ENCODE measurements at regions not wholly inside any gene's neighbourhood (a gene's known extent, or its start where the extent isn't known, plus 50 kb on each side); places are given as distances from the start of the nearest gene placed in this dataset.
"Not testable (repeated sequence)": the region's sequence is repeated elsewhere in the genome, so short reads cannot be mapped to it uniquely, and the experiment has no call there.

GRCh38 chr2:220373878-220374277, 746.4 kb downstream of the SLC4A3 start:
- Mint-ChIP-seq H3K27me3 (ENCODE audit: low read depth) (no peaks in the 10 kb centered on the region), H3K27ac (ENCODE audit: unreplicated experiment) (no peak overlapping the region), H3K4me1 (peaks cover 6% of the 10 kb centered on the region), H3K9me3 (no peaks in the 10 kb centered on the region), H3K4me3 (no peak overlapping the region), H3K36me3 (ENCODE audit: low read depth) (no peaks in the 10 kb centered on the region)
- no peak for DNase-seq (ENCODE audit: low read depth, low spot score)
- no peak for TF ChIP-seq CTCF (conservative IDR thresholded peaks at IDR 0.05)

GRCh38 chr2:220374282-220374681, 746.9 kb downstream of the SLC4A3 start:
- no peaks in the 10 kb centered on the region for H3K9me3 Mint-ChIP-seq
- no peak overlapping the region for H3K27ac Mint-ChIP-seq (ENCODE audit: unreplicated experiment)

GRCh38 chr2:220377482-220378155, 750.2 kb downstream of the SLC4A3 start:
- TF ChIP-seq CTCF (conservative IDR thresholded peaks at IDR 0.05) = no peak
- H3K4me3 Mint-ChIP-seq = no peak overlapping the region
- no peaks in the 10 kb centered on the region for H3K27me3 Mint-ChIP-seq (ENCODE audit: low read depth)
- H3K4me1 Mint-ChIP-seq = peaks cover 6% of the 10 kb centered on the region
- no peak overlapping the region for H3K27ac Mint-ChIP-seq (ENCODE audit: unreplicated experiment)
- peaks cover 15% of the 10 kb centered on the region for H3K9me3 Mint-ChIP-seq
- peaks cover 14% of the 10 kb centered on the region for H3K36me3 Mint-ChIP-seq (ENCODE audit: low read depth)
- DNase-seq (ENCODE audit: low read depth, low spot score) = no peak

More at GRCh38 chr2:220374282-220374681, 746.9 kb downstream of the SLC4A3 start:
- peaks cover 6% of the 10 kb centered on the region for H3K4me1 Mint-ChIP-seq
- no peak for DNase-seq (ENCODE audit: low read depth, low spot score)
- no peaks in the 10 kb centered on the region for H3K27me3 Mint-ChIP-seq (ENCODE audit: low read depth)
- TF ChIP-seq CTCF (conservative IDR thresholded peaks at IDR 0.05) = no peak
- no peaks in the 10 kb centered on the region for H3K36me3 Mint-ChIP-seq (ENCODE audit: low read depth)
- no peak overlapping the region for H3K4me3 Mint-ChIP-seq

GRCh38 chr2:220387758-220388157, 760.3 kb downstream of the SLC4A3 start:
- not testable (repeated sequence) for H3K36me3 Mint-ChIP-seq (ENCODE audit: low read depth)

GRCh38 chr2:220393711-220394110, 766.3 kb downstream of the SLC4A3 start:
- no peak for TF ChIP-seq CTCF (conservative IDR thresholded peaks at IDR 0.05)

More at GRCh38 chr2:220387758-220388157, 760.3 kb downstream of the SLC4A3 start:
- H3K4me1 Mint-ChIP-seq; H3K27ac Mint-ChIP-seq (ENCODE audit: unreplicated experiment); H3K4me3 Mint-ChIP-seq; H3K27me3 Mint-ChIP-seq (ENCODE audit: low read depth); DNase-seq (ENCODE audit: low read depth, low spot score): not testable (repeated sequence)
- peaks cover 11% of the 10 kb centered on the region for H3K9me3 Mint-ChIP-seq

GRCh38 chr2:220394433-220394832, 767.0 kb downstream of the SLC4A3 start:
- H3K4me3 Mint-ChIP-seq = no peak overlapping the region
- TF ChIP-seq CTCF (conservative IDR thresholded peaks at IDR 0.05) = no peak
- H3K27me3 Mint-ChIP-seq (ENCODE audit: low read depth) = no peaks in the 10 kb centered on the region

More at GRCh38 chr2:220393711-220394110, 766.3 kb downstream of the SLC4A3 start:
- no peaks in the 10 kb centered on the region for H3K36me3 Mint-ChIP-seq (ENCODE audit: low read depth)
- H3K27ac Mint-ChIP-seq (ENCODE audit: unreplicated experiment) = no peak overlapping the region
- H3K9me3 Mint-ChIP-seq = peaks cover 4% of the 10 kb centered on the region
- H3K4me1 Mint-ChIP-seq = no peaks in the 10 kb centered on the region
- H3K27me3 Mint-ChIP-seq (ENCODE audit: low read depth) = no peaks in the 10 kb centered on the region
- no peak for DNase-seq (ENCODE audit: low read depth, low spot score)
- H3K4me3 Mint-ChIP-seq = no peak overlapping the region

More at GRCh38 chr2:220394433-220394832, 767.0 kb downstream of the SLC4A3 start:
- H3K4me1 Mint-ChIP-seq = no peaks in the 10 kb centered on the region
- peaks cover 4% of the 10 kb centered on the region for H3K9me3 Mint-ChIP-seq
- no peak for DNase-seq (ENCODE audit: low read depth, low spot score)
- no peaks in the 10 kb centered on the region for H3K36me3 Mint-ChIP-seq (ENCODE audit: low read depth)
- H3K27ac Mint-ChIP-seq (ENCODE audit: unreplicated experiment) = no peak overlapping the region
